Smooth muscle cell (in vitro differentiated cells): ENCODE measurements at regions not wholly inside any gene's neighbourhood (a gene's known extent, or its start where the extent isn't known, plus 50 kb on each side); places are given as distances from the start of the nearest gene placed in this dataset.

Source experiments
- DNase-seq: peaks from one replicate; lab custom pipeline; 2025; ENCODE audit not compliant: unreplicated experiment; lab: John Stamatoyannopoulos, UW
- H2AFZ ChIP-seq: fragments of 200-600 bp; sonication (generic); 2 replicates; pipeline ENCODE4 v1.6.0; 2016; ENCODE audit warnings: antibody characterized with exemption, low read depth, mild to moderate bottlenecking
- H3F3A ChIP-seq: fragments of 200-600 bp; sonication (generic); 2 replicates; pipeline ENCODE4 v1.6.0; 2017; ENCODE audit warnings: antibody characterized with exemption, low read depth
- H3K27ac ChIP-seq: fragments of 200-600 bp; sonication (generic); 2 replicates; pipeline ENCODE4 v1.5.1; 2016; ENCODE audit warnings: low read depth, mild to moderate bottlenecking
- H3K27me3 ChIP-seq: fragments of 200-600 bp; sonication (generic); 2 replicates; pipeline ENCODE4 v1.6.1; 2016; ENCODE audit warnings: low read depth, mild to moderate bottlenecking
- H3K36me3 ChIP-seq: fragments of 200-600 bp; sonication (generic); 2 replicates; pipeline ENCODE4 v1.5.1; 2016; ENCODE audit warnings: low read depth
- H3K4me1 ChIP-seq: fragments of 200-600 bp; sonication (generic); 2 replicates; pipeline ENCODE4 v1.5.1; 2016; ENCODE audit warnings: low read depth
- H3K4me2 ChIP-seq: fragments of 200-600 bp; sonication (generic); 2 replicates; pipeline ENCODE4 v1.6.0; 2016; ENCODE audit warnings: mild to moderate bottlenecking
- H3K4me3 ChIP-seq: fragments of 200-600 bp; sonication (generic); 2 replicates; pipeline ENCODE4 v1.5.1; 2016; ENCODE audit warnings: mild to moderate bottlenecking
- H3K79me2 ChIP-seq: fragments of 200-600 bp; sonication (generic); 2 replicates; pipeline ENCODE4 v1.6.0; 2016; ENCODE audit warnings: low read depth, mild to moderate bottlenecking
- H3K9ac ChIP-seq: fragments of 200-600 bp; sonication (generic); 2 replicates; pipeline ENCODE4 v1.6.0; 2016; ENCODE audit warnings: low read depth
- H3K9me3 ChIP-seq: fragments of 200-600 bp; sonication (generic); replicated peaks from 2 replicates; pipeline ENCODE4 v1.5.1; 2016; ENCODE audit warnings: low read depth
- H4K20me1 ChIP-seq: fragments of 200-600 bp; sonication (generic); 2 replicates; pipeline ENCODE4 v1.6.0; 2016; ENCODE audit warnings: low read depth
- WGBS: methylation state at CpG from one replicate; pipeline ENCODE4 v1.1.7; 2016; ENCODE audit warnings: low lambda C conversion rate; 5-methylcytosine and 5-hydroxymethylcytosine counted together
- TF ChIP-seq, protein P1 (sequence below): fragments of 200-600 bp; sonication (generic); IDR thresholded peaks from 2 replicates; pipeline ENCODE4 v1.5.1; 2017; ENCODE audit warnings: borderline replicate concordance, mild to moderate bottlenecking, antibody characterized with exemption; ENCODE audit not compliant: insufficient read depth, poor library complexity, severe bottlenecking

DNA sequence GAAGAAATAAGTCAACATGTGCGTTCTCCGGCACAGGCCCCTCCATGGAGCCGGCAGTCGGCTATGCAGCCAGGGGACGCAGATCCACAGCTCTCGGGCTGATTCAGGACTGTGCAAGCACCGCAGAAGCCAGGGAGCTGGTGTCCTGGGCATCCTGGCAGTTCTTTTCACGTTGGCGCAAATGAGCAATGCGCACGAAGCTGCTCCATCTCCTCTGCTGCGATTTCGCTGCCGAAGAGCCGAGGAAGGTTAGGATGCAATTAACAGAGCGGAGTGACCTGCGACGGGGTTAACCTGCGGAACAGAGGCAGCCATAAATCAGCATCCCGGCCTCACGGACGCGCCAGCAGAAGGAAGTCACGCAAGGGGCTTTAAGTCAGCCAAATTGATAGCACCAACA, 107.1 kb upstream of the POU3F3 start:
- Histone ChIP-seq H3K36me3 (no peaks in the 10 kb centered on the region), H3F3A (no peaks in the 10 kb centered on the region), H3K9me3 (no peaks in the 10 kb centered on the region), H3K9ac (no peak overlapping the region), H3K4me2 (no peak overlapping the region), H2AFZ (no peak overlapping the region), H3K4me1 (no peaks in the 10 kb centered on the region), H4K20me1 (no peaks in the 10 kb centered on the region), H3K27me3 (peaks cover 9% of the 10 kb centered on the region), H3K79me2 (no peaks in the 10 kb centered on the region), H3K27ac (no peak overlapping the region), H3K4me3 (no peak overlapping the region)
- no peak for DNase-seq
- TF ChIP-seq, protein P1, sequence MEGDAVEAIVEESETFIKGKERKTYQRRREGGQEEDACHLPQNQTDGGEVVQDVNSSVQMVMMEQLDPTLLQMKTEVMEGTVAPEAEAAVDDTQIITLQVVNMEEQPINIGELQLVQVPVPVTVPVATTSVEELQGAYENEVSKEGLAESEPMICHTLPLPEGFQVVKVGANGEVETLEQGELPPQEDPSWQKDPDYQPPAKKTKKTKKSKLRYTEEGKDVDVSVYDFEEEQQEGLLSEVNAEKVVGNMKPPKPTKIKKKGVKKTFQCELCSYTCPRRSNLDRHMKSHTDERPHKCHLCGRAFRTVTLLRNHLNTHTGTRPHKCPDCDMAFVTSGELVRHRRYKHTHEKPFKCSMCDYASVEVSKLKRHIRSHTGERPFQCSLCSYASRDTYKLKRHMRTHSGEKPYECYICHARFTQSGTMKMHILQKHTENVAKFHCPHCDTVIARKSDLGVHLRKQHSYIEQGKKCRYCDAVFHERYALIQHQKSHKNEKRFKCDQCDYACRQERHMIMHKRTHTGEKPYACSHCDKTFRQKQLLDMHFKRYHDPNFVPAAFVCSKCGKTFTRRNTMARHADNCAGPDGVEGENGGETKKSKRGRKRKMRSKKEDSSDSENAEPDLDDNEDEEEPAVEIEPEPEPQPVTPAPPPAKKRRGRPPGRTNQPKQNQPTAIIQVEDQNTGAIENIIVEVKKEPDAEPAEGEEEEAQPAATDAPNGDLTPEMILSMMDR: no peak
- WGBS: 93% methylated on average over 24 of the region's 24 CpGs

DNA sequence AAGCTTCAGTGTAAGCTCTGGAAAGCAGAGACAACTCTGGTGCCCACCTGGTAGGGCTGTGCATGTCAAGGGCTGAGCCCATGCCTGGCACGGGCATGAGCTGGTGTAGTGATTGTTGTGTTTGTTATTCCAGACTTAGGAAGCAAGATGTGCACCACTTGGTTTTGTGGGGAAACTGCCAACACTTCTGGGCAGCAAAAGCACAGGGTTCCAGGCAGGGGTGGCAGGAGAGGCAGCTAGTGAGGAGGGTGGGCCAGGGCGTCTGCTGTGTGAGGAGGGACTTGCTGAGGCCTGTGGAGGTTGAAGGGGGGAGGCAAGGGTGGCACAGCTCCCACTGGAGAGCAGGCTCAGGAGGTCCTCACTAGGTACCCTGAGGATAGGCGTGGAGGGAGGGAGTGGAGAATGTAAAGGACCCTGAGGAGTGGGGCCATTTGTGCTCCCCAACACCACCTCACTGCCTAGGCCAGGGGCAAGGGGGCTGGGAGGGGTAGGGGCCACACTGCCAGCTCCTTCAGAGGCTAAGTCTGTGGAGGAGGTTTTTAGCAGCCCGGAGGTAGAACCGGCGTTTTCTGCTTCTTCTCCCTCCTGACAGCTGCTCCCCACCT, 104.0 kb upstream of the POU3F3 start:
- TF ChIP-seq, protein P1: no peak
- DNase-seq: no peak
- no peak overlapping the region for H2AFZ ChIP-seq
- no peaks in the 10 kb centered on the region for H4K20me1 ChIP-seq
- H3K4me2 ChIP-seq: no peak overlapping the region
- no peaks in the 10 kb centered on the region for H3K79me2 ChIP-seq
- no peaks in the 10 kb centered on the region for H3K9me3 ChIP-seq
- peaks cover 9% of the 10 kb centered on the region for H3K27me3 ChIP-seq
- H3K27ac ChIP-seq: no peak overlapping the region
- H3F3A ChIP-seq: no peaks in the 10 kb centered on the region
- no peak overlapping the region for H3K9ac ChIP-seq
- no peaks in the 10 kb centered on the region for H3K36me3 ChIP-seq
- 87% methylated on average over 5 of the region's 6 CpGs for WGBS
- no peaks in the 10 kb centered on the region for H3K4me1 ChIP-seq
- no peak overlapping the region for H3K4me3 ChIP-seq

DNA sequence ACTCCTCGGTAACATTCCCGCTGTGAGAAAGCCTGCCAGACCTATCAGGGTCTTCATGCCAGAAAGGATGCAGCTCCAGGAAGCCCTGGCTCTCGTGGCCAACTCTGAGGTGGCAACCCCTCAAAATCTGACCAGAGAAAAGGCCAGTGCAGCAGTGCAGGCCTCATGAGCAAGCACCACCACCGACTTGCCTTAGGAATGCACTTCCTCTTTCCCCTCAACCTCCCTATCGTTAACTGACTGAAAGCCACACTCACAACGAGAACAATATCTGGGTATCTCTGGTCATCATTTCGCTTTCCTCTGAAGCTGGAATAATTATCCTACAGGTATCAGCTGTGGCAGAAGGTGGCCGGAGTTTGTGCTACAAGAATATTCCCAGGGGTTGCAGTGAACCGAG, 101.4 kb upstream of the POU3F3 start:
- Histone ChIP-seq H3K9me3 (no peaks in the 10 kb centered on the region), H3K79me2 (no peaks in the 10 kb centered on the region), H3K4me2 (no peak overlapping the region), H3K36me3 (no peaks in the 10 kb centered on the region), H3K27ac (no peak overlapping the region), H2AFZ (no peak overlapping the region), H3F3A (no peaks in the 10 kb centered on the region), H3K9ac (no peak overlapping the region), H4K20me1 (no peaks in the 10 kb centered on the region), H3K4me1 (no peaks in the 10 kb centered on the region), H3K27me3 (peaks cover 9% of the 10 kb centered on the region), H3K4me3 (no peak overlapping the region)
- 73% methylated on average over 9 of the region's 9 CpGs for WGBS
- no peak for DNase-seq
- TF ChIP-seq, protein P1: no peak
